Lower leg skin (tissue), 3 donors: ENCODE measurements at regions not wholly inside any gene's neighbourhood (a gene's known extent, or its start where the extent isn't known, plus 50 kb on each side); places are given as distances from the start of the nearest gene placed in this dataset.

Experiments used
- CTCF ChIP-seq, 3 donors: fragments of 450-650 bp; IDR thresholded peaks; one replicate each; pipeline ENCODE4 v1.5.1; 2016; ENCODE audit warnings: antibody characterized with exemption in 3 of 3, mild to moderate bottlenecking in 3 of 3, moderate library complexity in 2 of 3
- POLR2A ChIP-seq, 2 donors: fragments of 450-650 bp; IDR thresholded peaks; one replicate each; pipeline ENCODE4 v1.6.1; 2016 to 2017; ENCODE audit warnings: antibody characterized with exemption in 2 of 2, mild to moderate bottlenecking in 1 of 2, moderate library complexity in 1 of 2

- TF ChIP-seq CTCF (IDR thresholded peaks at IDR 0.05) (no peak), POLR2A (IDR thresholded peaks at IDR 0.05) (no peak)
Observed at GRCh38 chr1:195030793-195031192, 1577.4 kb downstream of the KCNT2 start.
